GM12891 (cell line): ENCODE measurements at regions not wholly inside any gene's neighbourhood (a gene's known extent, or its start where the extent isn't known, plus 50 kb on each side); places are given as distances from the start of the nearest gene placed in this dataset.

Source experiments
- POLR2A ChIP-seq: IDR thresholded peaks from 2 replicates; pipeline ENCODE4 v1.6.1; 2011; ENCODE audit warnings: low read depth, low read length, control low read depth
- POLR2AphosphoS5 ChIP-seq: IDR thresholded peaks from 2 replicates; pipeline ENCODE4 v1.6.1; 2011; ENCODE audit warnings: low read depth, low read length, control low read depth

GRCh38 chr5:125236981-125237380, 490.5 kb upstream of the ZNF608 start:
- no peak for TF ChIP-seq POLR2A
- no peak for TF ChIP-seq POLR2AphosphoS5
